ENCODE measurements at regions not wholly inside any gene's neighbourhood (a gene's known extent, or its start where the extent isn't known, plus 50 kb on each side); places are given as distances from the start of the nearest gene placed in this dataset.
A peak's percentile ranks its signal among the peaks of the same experiment; 100 is the strongest.

DNA sequence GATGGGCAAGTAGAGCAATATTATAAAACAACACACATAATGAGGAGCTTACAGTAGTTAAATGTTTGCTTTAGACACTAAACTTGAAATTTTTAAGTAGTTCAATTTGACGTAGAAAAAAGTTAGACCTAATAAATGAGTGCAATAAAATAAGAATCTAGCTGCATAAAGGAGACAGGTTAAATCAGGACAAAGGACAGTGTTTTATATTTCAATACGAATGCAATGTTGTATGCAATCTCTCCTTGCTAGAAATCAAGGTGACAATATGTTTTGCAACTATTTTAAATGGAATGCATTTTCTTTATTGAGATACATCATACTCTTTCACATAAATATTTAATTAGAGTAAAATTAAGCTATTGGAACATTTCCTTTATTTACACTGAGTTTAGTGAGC, 267.9 kb downstream of the CASP12 start:
- TF ChIP-seq POLR2AphosphoS5 (IDR thresholded peaks at IDR 0.05; ENCODE audit: low read depth, low read length) (no peak), TAF1 (IDR thresholded peaks at IDR 0.05; ENCODE audit: borderline replicate concordance, insufficient read depth, low read length) (no peak), SIN3A (IDR thresholded peaks at IDR 0.05; ENCODE audit: borderline replicate concordance, insufficient read depth, low read length) (no peak)
- TF ChIP-seq, protein P1, sequence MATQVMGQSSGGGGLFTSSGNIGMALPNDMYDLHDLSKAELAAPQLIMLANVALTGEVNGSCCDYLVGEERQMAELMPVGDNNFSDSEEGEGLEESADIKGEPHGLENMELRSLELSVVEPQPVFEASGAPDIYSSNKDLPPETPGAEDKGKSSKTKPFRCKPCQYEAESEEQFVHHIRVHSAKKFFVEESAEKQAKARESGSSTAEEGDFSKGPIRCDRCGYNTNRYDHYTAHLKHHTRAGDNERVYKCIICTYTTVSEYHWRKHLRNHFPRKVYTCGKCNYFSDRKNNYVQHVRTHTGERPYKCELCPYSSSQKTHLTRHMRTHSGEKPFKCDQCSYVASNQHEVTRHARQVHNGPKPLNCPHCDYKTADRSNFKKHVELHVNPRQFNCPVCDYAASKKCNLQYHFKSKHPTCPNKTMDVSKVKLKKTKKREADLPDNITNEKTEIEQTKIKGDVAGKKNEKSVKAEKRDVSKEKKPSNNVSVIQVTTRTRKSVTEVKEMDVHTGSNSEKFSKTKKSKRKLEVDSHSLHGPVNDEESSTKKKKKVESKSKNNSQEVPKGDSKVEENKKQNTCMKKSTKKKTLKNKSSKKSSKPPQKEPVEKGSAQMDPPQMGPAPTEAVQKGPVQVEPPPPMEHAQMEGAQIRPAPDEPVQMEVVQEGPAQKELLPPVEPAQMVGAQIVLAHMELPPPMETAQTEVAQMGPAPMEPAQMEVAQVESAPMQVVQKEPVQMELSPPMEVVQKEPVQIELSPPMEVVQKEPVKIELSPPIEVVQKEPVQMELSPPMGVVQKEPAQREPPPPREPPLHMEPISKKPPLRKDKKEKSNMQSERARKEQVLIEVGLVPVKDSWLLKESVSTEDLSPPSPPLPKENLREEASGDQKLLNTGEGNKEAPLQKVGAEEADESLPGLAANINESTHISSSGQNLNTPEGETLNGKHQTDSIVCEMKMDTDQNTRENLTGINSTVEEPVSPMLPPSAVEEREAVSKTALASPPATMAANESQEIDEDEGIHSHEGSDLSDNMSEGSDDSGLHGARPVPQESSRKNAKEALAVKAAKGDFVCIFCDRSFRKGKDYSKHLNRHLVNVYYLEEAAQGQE (IDR thresholded peaks at IDR 0.05; ENCODE audit: insufficient read depth in 1 of 2, low read depth in 2 of 2, low read length in 2 of 2), result peak in 1 of 2 experiments; percentile 71; a peak in 1 of 4 replicates
